GM19238 (cell line): ENCODE measurements at regions not wholly inside any gene's neighbourhood (a gene's known extent, or its start where the extent isn't known, plus 50 kb on each side); places are given as distances from the start of the nearest gene placed in this dataset.
"Not testable (repeated sequence)": the region's sequence is repeated elsewhere in the genome, so short reads cannot be mapped to it uniquely, and the experiment has no call there.

Experiments
- DNase-seq: peaks from one replicate; pipeline ENCODE4 v3.0.0; 2011; ENCODE audit warnings: low spot score; ENCODE audit not compliant: insufficient read length

DNA sequence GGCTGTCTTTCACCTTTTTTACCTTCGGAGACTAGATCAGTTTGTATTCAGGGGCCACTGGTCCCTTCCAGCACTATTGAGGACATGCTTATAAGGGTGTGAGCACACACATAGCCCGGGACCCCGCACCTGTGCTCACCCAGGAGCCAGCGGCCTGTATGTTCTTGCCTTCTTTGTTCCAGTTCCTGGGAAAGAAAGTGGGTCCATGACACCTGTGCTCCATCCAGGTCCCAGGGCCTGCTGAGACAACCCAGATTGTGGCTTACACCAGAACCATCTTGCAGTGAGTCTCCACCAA is 207.8 kb downstream of the TOMM20 start:
- no peak for DNase-seq

GRCh38 chr1:234920136-234920842 is 208.3 kb downstream of the TOMM20 start:
- DNase-seq = no peak

DNA sequence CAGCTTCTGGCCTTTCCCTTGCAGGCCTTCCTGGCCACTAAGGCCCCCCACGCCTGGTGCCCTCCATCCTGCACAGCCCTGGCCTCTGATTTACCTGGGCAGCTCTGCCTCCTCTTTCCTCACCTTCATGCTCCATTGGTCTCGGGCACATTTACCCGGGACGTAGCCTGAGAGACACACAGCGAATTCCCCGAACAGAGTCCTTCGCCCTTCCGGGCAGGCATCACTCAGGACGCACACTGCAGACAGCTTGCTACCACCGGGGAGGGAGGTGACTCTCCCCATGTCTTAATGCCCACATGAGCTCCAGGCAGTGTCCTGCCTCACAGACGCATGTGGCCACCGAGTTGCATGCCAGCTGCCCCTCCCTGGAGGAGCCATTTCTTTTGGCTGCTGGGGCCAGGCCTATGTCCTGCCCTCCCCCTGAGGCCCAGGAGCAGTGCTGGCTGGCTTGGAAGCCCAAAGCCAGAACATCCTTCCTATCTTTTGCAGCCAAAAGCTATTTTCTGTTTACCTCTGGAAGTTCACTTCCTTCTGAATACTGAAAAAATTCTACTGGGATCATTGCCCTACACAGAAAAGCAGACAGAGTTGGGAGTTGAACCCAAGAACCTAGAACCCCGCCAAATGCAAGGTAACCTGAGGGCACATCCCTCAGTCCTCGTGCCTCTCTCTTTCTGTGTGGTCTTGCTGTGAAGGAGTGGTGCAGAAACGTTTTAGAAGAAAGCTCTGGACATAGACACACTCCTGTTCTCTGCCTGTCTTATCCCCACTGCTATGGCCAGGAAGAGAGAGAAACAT is 209.5 kb downstream of the TOMM20 start:
- no peak for DNase-seq

DNA sequence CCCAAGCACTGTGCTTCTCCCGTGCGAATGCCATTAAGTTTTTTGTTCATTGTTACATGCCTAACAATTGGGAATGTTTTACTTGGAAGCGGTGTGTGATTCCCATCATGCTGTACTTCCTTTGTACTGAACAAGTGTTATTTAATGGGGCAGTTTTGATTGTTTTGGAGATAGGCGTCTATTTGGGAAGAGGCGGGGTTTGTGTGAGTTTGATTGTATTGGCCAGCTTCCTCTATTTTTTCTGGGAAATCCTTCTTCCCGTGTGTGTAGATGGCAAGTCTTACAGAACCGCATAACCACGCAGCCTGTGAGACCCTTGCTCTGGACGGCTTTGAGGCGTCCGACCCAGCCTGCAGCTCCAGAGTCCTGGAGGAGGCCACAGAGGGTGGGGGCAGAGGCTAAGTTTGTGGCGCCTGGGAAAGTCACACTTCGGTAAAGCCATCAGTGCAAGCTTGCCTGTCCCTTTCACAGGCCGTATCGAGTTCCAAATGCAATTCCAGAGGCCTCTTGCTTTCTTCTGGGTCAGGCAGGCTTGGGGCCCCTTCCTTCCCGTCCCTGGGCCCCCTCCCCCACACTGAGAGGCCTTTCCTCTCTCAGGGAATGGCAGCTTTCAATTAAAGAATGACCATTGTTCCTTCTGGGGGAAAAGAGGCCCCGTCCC is 210.3 kb downstream of the TOMM20 start:
- DNase-seq = no peak

- no peak for DNase-seq
Measured at GRCh38 chr1:234917495-234918180, 211.0 kb downstream of the TOMM20 start.

DNA sequence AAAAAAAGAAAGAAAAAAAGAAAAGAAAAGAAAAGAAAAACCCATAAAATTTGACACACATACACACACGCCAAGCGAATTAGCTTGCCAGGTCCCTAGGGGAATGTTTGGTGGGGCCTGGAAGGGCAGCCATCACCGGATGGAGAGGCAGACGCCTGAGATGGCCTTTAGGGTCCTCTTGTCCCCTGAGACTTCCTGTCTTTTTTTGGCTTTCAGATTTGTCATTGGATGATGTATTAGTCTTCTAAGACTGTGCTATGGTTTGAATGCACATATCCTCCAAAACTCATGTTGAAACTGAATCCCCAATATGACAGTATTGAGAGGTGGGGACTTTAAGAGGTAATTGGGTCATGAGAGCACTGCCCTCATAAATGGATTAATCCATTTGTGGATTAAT is 211.8 kb downstream of the TOMM20 start:
- DNase-seq = no peak

GRCh38 chr1:234915924-234916675 is 212.5 kb downstream of the TOMM20 start:
- no peak for DNase-seq

- no peak for DNase-seq
Measured at GRCh38 chr1:234914606-234915290, 213.9 kb downstream of the TOMM20 start.

GRCh38 chr1:234913771-234914170 is 214.9 kb downstream of the TOMM20 start:
- no peak for DNase-seq

GRCh38 chr1:234913278-234913649 is 215.4 kb downstream of the TOMM20 start:
- DNase-seq = no peak

DNA sequence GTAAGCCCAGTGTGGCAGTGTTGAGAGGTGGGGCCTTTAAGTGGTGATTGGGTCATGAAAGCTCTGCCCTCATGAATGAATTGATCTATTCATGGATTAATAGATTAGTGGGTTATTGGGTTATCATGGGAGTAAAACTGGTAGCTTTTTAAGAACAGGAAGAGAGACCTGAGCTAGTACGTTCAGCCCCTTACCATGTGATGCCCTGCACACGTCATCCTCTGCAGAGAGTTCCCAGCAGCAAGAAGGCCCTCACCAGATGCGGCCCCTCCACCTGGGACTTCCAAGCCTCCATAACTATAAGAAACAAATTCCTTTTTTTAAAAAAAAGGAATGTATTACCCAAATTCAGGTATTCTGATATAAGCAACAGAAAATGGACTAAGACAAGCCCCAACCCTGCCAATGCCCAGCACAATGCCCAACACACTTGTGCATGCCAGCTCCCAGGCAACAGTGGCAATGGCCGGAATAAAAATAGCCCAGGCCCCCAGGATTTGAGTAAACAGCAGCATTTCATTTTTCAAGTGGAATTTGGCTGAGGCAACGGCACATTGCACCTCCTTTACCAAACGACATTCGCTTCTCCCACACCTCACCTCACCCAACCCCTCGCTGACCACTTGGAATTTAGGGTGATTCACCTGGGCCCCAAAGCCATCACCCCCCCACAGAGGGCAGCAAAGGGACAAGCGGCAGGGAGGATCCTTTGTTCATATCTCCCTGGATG is 215.9 kb downstream of the TOMM20 start:
- no peak for DNase-seq

- DNase-seq = no peak
Measured at GRCh38 chr1:234911787-234912186, 216.8 kb downstream of the TOMM20 start.

DNA sequence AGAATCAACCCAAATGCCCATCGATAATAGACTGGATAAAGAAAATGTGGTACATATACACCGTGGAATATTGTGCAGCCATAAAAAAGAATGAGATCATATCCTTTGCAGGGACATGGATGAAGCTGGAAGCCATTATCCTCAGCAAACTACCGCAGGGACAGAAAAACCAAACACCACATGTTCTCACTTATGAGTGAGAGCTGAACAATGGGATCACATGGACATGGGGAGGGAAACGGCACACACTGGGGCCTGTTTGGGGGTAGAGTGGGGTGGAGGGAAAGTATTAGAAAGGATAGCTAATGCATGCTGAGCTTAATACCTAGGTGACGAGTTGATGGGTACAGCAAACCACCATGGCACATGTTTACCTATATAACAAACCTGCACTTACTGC is 217.5 kb downstream of the TOMM20 start:
- DNase-seq = not testable (repeated sequence)

DNA sequence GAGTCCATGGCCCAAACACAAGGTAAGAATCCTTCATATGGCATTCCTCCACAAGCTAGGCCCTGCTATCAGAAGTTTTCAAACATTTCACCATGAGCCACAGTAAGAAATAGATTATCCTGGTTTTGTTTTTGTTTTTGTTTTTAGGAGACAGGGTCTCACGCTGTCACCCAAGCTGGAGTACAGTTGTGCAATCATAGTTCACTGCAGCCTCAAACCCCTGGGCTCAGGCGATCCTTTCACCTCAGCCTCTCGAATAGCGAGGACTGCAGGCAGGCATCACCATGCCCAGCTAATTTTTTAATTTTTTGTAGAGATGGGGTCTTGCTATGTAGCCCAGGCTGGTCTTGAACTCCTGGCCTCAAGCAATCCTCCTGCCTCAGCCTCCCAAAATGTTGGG is 218.8 kb downstream of the TOMM20 start:
- DNase-seq = no peak

- no peak for DNase-seq
Measured at GRCh38 chr1:234909307-234909810, 219.3 kb downstream of the TOMM20 start.

- no peak for DNase-seq
Measured at GRCh38 chr1:234908571-234908970, 220.1 kb downstream of the TOMM20 start.

DNA sequence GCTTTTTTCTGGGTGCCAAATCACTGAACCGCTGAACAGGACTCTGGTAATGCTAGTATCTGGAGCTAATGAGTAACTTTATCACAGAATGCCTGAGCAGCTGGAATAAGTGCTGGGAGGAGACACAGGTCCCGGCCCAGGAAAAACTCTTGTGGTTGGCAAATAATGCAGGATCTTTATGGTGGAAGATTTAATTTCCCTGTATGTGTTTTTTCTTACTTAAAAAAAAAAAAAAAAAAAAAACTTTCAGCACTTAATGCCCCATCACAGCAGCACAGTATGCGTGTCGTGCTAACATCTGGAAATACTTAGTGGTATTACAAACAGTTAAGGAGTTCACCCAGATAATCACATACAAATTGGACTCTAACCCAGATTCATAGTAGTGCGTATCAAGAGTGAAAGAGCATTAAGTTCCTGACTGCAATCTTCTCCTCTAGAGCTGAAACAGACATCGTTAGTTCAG is 220.7 kb downstream of the TOMM20 start:
- no peak for DNase-seq

DNA sequence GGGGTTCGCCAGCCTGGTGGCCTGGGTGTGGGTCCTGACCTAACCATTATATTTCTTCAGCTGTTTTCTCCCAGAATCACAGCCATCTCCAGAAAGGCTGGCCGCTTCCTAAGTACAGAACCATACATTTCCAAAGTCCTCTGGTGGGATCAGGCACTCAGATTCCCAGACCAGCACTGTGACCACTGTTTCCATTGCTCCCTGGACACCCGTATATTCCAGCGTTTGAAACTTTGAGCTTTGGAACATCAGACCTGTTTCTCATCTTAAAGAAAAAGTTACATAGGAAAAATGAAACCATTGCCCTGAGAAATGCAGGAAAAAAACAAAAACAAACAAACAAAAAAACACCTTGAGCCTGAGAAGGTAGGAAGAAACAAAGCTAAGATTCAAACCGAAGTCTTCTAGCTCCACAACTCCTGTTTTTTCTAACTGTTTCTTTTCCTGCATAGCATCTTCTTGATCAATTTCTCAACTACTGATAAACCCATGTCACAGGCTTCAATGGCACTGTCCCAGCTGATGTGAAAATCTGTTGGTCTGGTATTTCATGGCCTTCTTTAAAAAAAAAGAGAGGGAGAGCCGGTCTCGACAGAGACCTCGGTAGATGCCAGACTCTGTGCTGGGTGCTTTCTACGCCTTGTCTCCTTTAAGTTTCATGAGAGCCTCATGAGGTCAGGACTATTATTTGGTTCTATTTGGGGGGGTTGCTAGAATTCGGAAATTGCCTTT is 221.3 kb downstream of the TOMM20 start:
- no peak for DNase-seq

- no peak for DNase-seq
Measured at GRCh38 chr1:234906654-234907053, 222.0 kb downstream of the TOMM20 start.
